Caco-2 (cell line): ENCODE measurements at regions not wholly inside any gene's neighbourhood (a gene's known extent, or its start where the extent isn't known, plus 50 kb on each side); places are given as distances from the start of the nearest gene placed in this dataset.

Experiments
- BruUV-seq: library from RNA; stranded (reverse); fragments of 400-500 nt; replicated peaks from 2 replicates; lab custom pipeline; 2021; lab: Mats Ljungman, UMichigan
- CTCF ChIA-PET: fragments of 300-600 bp; sonication (Branson Sonifier 250); formaldehyde crosslinking; loops from one replicate; lab custom pipeline; 2022; ENCODE audit warnings: antibody characterized with exemption; lab: Charles Lee
- POLR2A ChIA-PET: fragments of 300-600 bp; sonication (Branson Sonifier 250); formaldehyde crosslinking; loops from one replicate; lab custom pipeline; 2022; ENCODE audit warnings: antibody characterized with exemption; lab: Charles Lee
- DNase-seq, 2 experiments: peaks; one replicate each; pipeline versions ENCODE4 v3.0.0 to v3.0.0-alpha.2; 2020 to 2022
- H3K27me3 ChIP-seq: replicated peaks from 2 replicates; pipeline ENCODE4 v1.6.0; 2011; ENCODE audit warnings: low read length; ENCODE audit not compliant: control insufficient read depth, insufficient read depth
- H3K36me3 ChIP-seq: 2 replicates; pipeline ENCODE4 v1.5.1; 2011; ENCODE audit warnings: low read length; ENCODE audit not compliant: control insufficient read depth, insufficient read depth
- H3K4me1 ChIP-seq: fragments of 250-450 bp; sonication (Bioruptor Pico); 2 replicates; pipeline ENCODE4 v1.5.1; 2020; ENCODE audit warnings: mild to moderate bottlenecking
- H3K4me3 ChIP-seq: 2 replicates; pipeline ENCODE4 v1.5.1; 2011; ENCODE audit warnings: low read depth, mild to moderate bottlenecking, control low read depth, low read length
- H3K9me3 ChIP-seq: fragments of 250-450 bp; sonication (Bioruptor Pico); 2 replicates; pipeline ENCODE4 v1.5.1; 2020; ENCODE audit warnings: mild to moderate bottlenecking, moderate library complexity
- H3K27ac Mint-ChIP-seq: one replicate; pipeline ENCODE4 v1.8.0; 2022; ENCODE audit warnings: mixed read lengths; ENCODE audit not compliant: unreplicated experiment
- H3K27me3 Mint-ChIP-seq: one replicate; pipeline ENCODE4 v1.8.0; 2022; ENCODE audit warnings: mixed read lengths; ENCODE audit not compliant: insufficient read depth, unreplicated experiment
- H3K36me3 Mint-ChIP-seq: one replicate; pipeline ENCODE4 v1.8.0; 2022; ENCODE audit warnings: mild to moderate bottlenecking, mixed read lengths; ENCODE audit not compliant: insufficient read depth, unreplicated experiment
- H3K4me1 Mint-ChIP-seq: one replicate; pipeline ENCODE4 v1.8.0; 2022; ENCODE audit warnings: low read depth, mixed read lengths; ENCODE audit not compliant: unreplicated experiment
- H3K4me3 Mint-ChIP-seq: one replicate; pipeline ENCODE4 v1.8.0; 2022; ENCODE audit warnings: mild to moderate bottlenecking, moderate library complexity, mixed read lengths; ENCODE audit not compliant: unreplicated experiment
- H3K9me3 Mint-ChIP-seq: one replicate; pipeline ENCODE4 v1.8.0; 2022; ENCODE audit warnings: mixed read lengths; ENCODE audit not compliant: unreplicated experiment
- CTCF ChIP-seq, 2 experiments: fragments of 200-600 bp in 1 of 2; IDR thresholded peaks; 1 replicate in 1 of 2; 2 replicates in 1 of 2; pipeline versions ENCODE4 v1.5.1 to v1.8.0; 2011 to 2022; ENCODE audit warnings: antibody characterized with exemption in 1 of 2, control low read depth in 1 of 2, inconsistent platforms in 1 of 2, low read depth in 1 of 2, low read length in 1 of 2, mild to moderate bottlenecking in 1 of 2, moderate library complexity in 1 of 2; ENCODE audit not compliant: insufficient read depth in 1 of 2, severe bottlenecking in 1 of 2, unreplicated experiment in 1 of 2
- intact Hi-C: fragments of 100-400 bp; cut with micrococcal nuclease; formaldehyde crosslinking; loops from one replicate; pipeline ENCODE4 v1.10.0; 2022; ENCODE audit not compliant: unreplicated experiment

DNA sequence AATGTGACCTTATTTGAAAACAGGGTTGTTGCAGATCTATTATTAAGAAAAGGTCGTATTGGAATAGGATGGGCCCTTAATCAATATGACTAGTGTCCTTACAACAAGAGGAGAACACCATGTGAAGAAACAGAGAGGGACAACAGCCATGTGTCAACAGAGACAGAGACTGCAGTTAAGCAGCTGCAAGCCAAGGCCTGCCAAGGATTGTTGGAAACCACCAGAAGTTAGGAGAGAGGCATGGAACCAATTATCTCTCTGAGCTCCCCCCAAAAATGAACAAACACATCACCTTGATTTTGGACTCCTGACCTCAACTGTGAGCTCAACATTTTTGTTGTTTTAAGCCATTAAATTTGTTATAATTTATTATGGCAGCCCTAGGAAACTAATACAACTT is 214.6 kb upstream of the PRKD1 start:
- Mint-ChIP-seq H3K9me3 (no peaks in the 10 kb centered on the region), H3K4me1 (no peaks in the 10 kb centered on the region), H3K4me3 (no peak overlapping the region), H3K36me3 (no peaks in the 10 kb centered on the region), H3K27ac (no peak overlapping the region), H3K27me3 (no peaks in the 10 kb centered on the region)
- Histone ChIP-seq H3K27me3 (no peaks in the 10 kb centered on the region), H3K9me3 (peaks cover 3% of the 10 kb centered on the region; the same call in 1 of the 2 replicates), H3K36me3 (no peaks in the 10 kb centered on the region), H3K4me3 (no peak overlapping the region), H3K4me1 (no peaks in the 10 kb centered on the region)
- intact Hi-C loops: no loop called here
- no TSS peak for BruUV-seq
- ChIA-PET POLR2A (no interaction called here), CTCF (no interaction called here)
- no peak for DNase-seq
- no peak for TF ChIP-seq CTCF (IDR thresholded peaks at IDR 0.05; ENCODE audit: insufficient read depth in 1 of 2, low read depth in 1 of 2, low read length in 1 of 2, severe bottlenecking in 1 of 2, unreplicated experiment in 1 of 2)

DNA sequence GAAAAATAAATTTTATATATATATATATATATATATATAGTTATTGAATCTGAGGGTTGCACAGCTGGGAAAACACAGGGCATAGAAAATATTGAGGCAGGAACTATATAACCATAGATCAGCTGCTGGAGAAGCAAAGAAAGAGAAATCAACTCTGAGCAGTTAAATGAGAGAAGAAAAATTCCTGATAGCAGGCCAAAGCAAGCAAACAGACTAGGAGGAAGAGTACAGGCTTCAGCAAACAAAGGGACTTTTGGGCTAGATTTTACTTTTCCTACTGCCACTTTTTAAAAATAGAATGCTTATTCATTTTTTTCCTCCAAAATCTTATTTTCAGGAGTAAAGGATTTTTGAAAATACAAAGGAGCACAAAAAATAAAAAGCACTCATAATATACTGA is 216.0 kb upstream of the PRKD1 start:
- no peaks in the 10 kb centered on the region for H3K27me3 Mint-ChIP-seq
- peaks cover 3% of the 10 kb centered on the region; the same call in 1 of the 2 replicates for H3K9me3 ChIP-seq
- BruUV-seq: no TSS peak

GRCh38 chr14:30153717-30154116 is 226.1 kb upstream of the PRKD1 start:
- no peaks in the 10 kb centered on the region for H3K36me3 ChIP-seq
- H3K4me3 ChIP-seq: no peak overlapping the region
- ChIA-PET CTCF (no interaction called here), POLR2A (no interaction called here)
- H3K4me3 Mint-ChIP-seq: no peak overlapping the region
- DNase-seq: no peak
- intact Hi-C loops: no loop called here
- no peaks in the 10 kb centered on the region for H3K9me3 Mint-ChIP-seq
- BruUV-seq: no TSS peak
- H3K36me3 Mint-ChIP-seq: no peaks in the 10 kb centered on the region
- H3K27me3 Mint-ChIP-seq: peaks cover 3% of the 10 kb centered on the region
- H3K27me3 ChIP-seq: no peaks in the 10 kb centered on the region
- no peaks in the 10 kb centered on the region for H3K4me1 Mint-ChIP-seq
- no peak for TF ChIP-seq CTCF (IDR thresholded peaks at IDR 0.05; ENCODE audit: insufficient read depth in 1 of 2, low read depth in 1 of 2, low read length in 1 of 2, severe bottlenecking in 1 of 2, unreplicated experiment in 1 of 2)
- no peaks in the 10 kb centered on the region for H3K9me3 ChIP-seq
- H3K27ac Mint-ChIP-seq: no peak overlapping the region
- H3K4me1 ChIP-seq: no peaks in the 10 kb centered on the region

More for the DNA sequence above, 216.0 kb upstream of the PRKD1 start:
- no peaks in the 10 kb centered on the region for H3K4me1 Mint-ChIP-seq
- Histone ChIP-seq H3K4me3 (no peak overlapping the region), H3K36me3 (no peaks in the 10 kb centered on the region), H3K27me3 (no peaks in the 10 kb centered on the region), H3K4me1 (no peaks in the 10 kb centered on the region)
- ChIA-PET POLR2A (no interaction called here), CTCF (no interaction called here)
- intact Hi-C loops: no loop called here
- peaks cover 14% of the 10 kb centered on the region for H3K9me3 Mint-ChIP-seq
- H3K27ac Mint-ChIP-seq: no peak overlapping the region
- no peaks in the 10 kb centered on the region for H3K36me3 Mint-ChIP-seq
- TF ChIP-seq CTCF (IDR thresholded peaks at IDR 0.05; ENCODE audit: insufficient read depth in 1 of 2, low read depth in 1 of 2, low read length in 1 of 2, severe bottlenecking in 1 of 2, unreplicated experiment in 1 of 2): no peak
- DNase-seq: no peak
- no peak overlapping the region for H3K4me3 Mint-ChIP-seq
